D341Med (cell line): ENCODE measurements at regions not wholly inside any gene's neighbourhood (a gene's known extent, or its start where the extent isn't known, plus 50 kb on each side); places are given as distances from the start of the nearest gene placed in this dataset.
"Not testable (repeated sequence)": the region's sequence is repeated elsewhere in the genome, so short reads cannot be mapped to it uniquely, and the experiment has no call there.

ENCODE experiments used
- DNase-seq: peaks from one replicate; pipeline ENCODE4 v3.0.0; 2012; ENCODE audit warnings: low spot score

DNA sequence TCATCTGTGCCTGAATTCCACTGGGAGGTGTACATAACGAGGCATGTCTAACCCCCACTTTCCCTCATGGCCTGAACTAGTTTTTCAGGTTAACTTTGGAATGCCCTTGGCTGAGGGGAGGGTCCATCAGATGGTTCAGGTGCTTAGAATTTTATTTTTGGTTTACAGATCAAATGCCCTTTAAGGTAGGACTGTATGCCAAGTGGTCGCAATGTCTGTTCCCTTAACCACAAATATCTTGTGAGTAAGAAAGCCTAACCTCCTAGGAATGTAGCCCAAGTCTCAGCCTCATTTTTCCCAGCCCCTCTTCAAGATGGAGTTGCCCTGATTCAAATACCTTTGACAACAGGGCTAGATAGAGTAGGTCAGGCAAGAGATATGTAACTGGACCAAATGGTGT, 78.4 kb downstream of the RNASET2 start:
- no peak for DNase-seq

DNA sequence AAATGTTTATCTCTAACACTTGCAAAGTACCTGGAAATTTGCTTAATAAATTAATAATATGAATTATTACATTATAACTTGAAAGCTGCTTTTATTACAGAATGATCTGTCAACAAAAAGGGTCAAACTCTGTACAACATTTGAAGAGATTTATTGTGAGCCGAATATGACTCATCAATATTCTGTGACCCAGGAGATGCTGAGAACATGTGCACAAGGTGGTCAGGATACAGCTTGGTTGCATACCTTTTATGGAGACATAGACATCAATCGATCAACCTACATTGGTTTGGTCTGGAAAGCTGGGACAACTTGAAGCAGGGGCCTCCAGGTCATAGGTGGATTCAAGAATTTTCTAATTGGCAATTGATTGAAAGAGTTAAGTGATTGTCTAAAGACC, 79.0 kb downstream of the RNASET2 start:
- no peak for DNase-seq

GRCh38 chr6:166872531-166873009, 83.8 kb downstream of the RNASET2 start:
- no peak for DNase-seq

GRCh38 chr6:166870602-166871208, 85.6 kb downstream of the RNASET2 start:
- DNase-seq = no peak

- DNase-seq = no peak
Measured at GRCh38 chr6:166866839-166867637, 89.3 kb downstream of the RNASET2 start.

DNA sequence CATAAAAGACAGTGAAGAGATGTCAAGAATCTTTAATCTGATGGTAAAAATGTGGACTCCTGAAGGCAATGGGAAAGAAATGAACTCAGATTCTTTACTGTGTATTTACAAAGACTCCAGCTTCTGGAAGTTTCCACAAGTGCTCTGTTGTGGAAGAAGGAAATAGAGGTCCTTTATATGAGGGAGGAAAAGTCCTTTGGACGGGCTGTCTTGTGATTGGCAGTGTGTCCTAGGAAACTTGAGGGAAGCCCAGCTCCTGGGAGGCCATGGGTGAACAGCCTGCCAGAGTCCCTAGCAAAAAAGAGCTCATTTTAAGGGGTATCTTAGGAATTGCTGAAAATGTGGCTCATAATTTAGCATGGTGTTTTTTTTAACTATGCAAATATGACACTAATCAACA, 92.0 kb downstream of the RNASET2 start:
- no peak for DNase-seq

DNA sequence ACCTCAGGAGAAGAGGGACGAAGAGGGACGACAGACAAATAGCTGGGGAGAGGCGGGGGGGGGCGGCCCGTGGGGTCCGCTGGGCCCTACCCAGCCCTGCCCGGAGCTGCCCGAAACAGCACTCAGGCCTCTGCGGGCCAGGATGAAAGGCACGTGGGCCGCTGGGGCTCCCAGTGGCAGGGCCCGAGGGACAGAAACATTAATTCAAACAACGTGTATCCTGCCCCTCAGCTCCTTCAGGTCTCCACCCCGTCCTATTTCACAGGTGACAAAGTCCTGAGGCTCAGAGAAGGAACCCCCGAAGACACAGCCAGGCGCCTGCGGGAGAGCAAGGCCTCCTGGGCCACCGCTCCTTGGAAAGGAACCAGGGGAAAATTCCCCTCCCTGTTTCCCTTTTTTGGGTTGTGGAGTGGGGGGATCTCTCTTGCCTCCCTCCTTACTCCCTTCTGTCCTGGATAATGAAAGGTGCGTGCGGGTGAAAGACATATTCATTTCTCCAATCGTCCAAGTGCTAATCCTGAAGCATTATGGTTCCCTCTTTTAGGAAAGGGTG, 93.3 kb downstream of the RNASET2 start:
- no peak for DNase-seq

GRCh38 chr6:166862287-166862977, 93.9 kb downstream of the RNASET2 start:
- no peak for DNase-seq

GRCh38 chr6:166861961-166862286, 94.4 kb downstream of the RNASET2 start:
- no peak for DNase-seq

DNA sequence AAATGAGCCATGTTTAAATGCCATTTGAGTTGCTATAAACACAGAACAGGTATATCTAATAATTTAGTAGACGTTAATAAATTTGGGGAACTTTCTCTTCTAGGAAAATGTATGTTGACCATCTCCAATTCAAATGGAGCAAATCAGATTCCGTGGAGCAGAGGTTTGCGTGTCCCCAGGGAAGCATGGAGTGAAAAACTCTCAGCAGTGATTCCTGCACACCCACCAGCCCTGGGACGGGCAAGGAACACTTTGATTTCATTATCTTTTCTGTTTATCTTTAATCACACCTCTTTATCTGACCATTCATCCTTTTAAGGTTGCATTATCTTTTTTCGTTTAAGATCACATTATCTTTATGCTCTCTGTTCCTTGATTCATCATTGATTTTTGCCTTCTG, 95.0 kb downstream of the RNASET2 start:
- no peak for DNase-seq

- DNase-seq = no peak
Measured at GRCh38 chr6:166860392-166860791, 96.0 kb downstream of the RNASET2 start.

GRCh38 chr6:166855416-166855815, 100.9 kb downstream of the RNASET2 start:
- no peak for DNase-seq

DNA sequence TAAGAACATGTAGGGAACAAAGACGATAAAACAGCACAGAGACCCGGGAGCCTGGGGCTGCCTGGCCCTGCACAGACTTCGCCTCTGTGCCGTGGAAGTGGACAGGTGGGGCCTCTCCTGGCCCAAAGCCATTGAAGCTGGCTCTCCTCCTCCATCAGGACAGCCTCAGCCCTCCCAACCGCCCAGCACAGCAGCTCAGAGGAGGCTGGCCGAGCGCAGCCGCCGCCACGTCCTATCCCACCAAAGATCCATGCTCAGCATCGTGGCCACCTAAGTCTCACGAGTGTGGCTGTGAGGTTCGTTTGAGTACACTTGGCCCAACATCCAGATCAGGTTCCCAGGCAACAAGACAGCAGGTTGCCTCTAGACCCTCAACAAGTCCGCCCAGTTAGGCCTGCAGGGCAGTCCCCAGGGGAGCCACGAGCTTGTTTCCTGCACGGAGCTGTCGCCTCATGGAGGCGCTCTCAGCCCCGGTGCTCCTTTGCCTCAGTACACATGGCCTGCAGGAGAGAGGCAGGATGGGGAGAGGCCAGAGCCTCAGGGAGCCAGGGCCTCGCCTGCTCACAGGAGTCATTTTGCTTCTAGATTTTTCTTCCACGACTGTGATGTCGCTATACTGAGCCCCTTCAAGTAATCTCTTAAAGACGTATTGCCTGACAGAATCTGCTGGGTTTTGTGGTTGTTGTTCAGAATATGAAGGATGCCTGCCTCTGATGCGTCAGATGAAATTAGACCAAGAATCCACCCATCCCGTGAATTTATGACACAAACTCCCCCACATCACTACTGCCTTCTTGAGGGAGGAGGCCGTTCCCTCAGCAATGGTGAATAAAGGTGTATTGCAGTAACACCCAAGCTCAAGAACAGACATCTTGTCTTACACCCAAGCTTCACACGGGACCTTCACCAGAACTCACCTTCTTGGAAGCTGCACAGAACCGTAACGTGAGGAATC, 102.7 kb downstream of the RNASET2 start:
- DNase-seq = no peak

- DNase-seq = no peak
Measured at GRCh38 chr6:166852451-166852975, 103.8 kb downstream of the RNASET2 start.

- DNase-seq = no peak
Measured at GRCh38 chr6:166851911-166852310, 104.4 kb downstream of the RNASET2 start.

- no peak for DNase-seq
Measured at GRCh38 chr6:166851426-166851825, 104.9 kb downstream of the RNASET2 start.

GRCh38 chr6:166850677-166851076, 105.7 kb downstream of the RNASET2 start:
- no peak for DNase-seq

DNA sequence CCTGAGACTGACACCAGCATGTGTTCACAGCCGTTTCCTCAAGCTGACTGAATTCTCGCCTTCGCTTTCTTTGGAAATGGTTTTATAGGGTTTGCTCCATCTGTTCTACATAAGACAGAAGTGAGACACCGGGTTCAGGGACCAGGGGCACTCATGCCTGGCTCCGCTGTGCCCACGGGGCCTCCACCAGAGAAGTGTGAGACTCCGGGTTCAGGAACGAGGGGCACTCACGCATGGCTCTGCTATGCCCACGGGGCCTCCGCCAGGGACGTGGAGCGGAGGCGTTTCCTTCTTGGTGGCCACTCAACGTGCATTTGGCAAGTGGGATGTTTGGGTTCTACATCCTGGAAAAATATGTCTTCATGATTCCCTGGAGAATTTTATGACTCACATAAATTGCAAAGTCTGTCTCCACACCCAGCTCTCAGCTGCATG, 106.6 kb downstream of the RNASET2 start:
- no peak for DNase-seq

DNA sequence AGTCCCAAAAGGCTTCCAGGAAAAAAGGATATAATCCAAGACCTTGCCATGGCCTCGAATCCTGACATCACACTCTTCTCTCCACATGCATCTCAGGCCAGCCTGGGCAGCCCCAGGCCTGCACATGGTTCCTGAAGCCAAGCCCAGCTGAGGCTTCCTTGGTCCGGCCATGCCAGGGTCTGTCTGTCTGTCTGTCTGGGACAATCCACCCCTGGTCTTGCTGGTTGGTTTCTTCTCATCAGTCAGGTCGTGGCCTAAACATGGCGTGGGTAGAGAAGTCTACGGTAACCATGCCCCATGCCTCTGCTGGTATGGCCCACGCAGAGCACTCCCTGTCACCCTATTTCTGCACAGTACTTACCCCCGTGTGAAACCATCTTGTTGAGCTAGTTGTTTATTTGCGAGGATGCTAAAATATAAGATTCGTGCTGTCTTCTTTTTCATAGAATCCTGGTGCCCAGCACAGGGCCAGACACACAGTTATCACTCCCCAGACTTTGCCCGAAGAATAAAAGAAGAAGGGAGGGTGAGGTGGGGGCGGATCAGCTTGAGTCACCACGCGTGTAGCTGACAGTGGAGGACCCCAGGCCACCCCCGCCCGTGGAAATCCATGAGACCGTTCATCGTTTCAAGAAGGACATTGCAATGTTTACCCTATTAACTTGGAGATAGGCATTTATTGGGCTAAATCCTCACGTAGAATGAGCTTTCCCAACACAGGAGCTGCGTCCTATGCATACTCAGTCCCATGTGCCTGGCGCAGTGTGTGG, 107.2 kb downstream of the RNASET2 start:
- DNase-seq = no peak

- DNase-seq = not testable (repeated sequence)
Measured at GRCh38 chr6:166846446-166847142, 109.8 kb downstream of the RNASET2 start.
